ENCODE measurements at regions not wholly inside any gene's neighbourhood (a gene's known extent, or its start where the extent isn't known, plus 50 kb on each side); places are given as distances from the start of the nearest gene placed in this dataset.

GRCh38 chr2:22582107-22582506, 802.9 kb upstream of the KLHL29 start:
- Histone ChIP-seq H3K9me3 (peaks cover 5% of the 10 kb centered on the region), H3K27ac (no peak overlapping the region), H3K4me3 (no peak overlapping the region), H3K4me1 (no peaks in the 10 kb centered on the region), H3K27me3 (no peaks in the 10 kb centered on the region), H3K36me3 (no peaks in the 10 kb centered on the region)
- TF ChIP-seq CTCF (IDR thresholded peaks at IDR 0.05) (no peak), POLR2AphosphoS5 (IDR thresholded peaks at IDR 0.05; ENCODE audit: insufficient read depth in 1 of 2, low read depth in 1 of 2) (no peak), POLR2A (IDR thresholded peaks at IDR 0.05) (no peak)
- no peak for DNase-seq (ENCODE audit: extremely low spot score in 2 of 2)
- intact Hi-C loops (cut with DNase I), result no loop called here

GRCh38 chr2:22596306-22596705, 788.7 kb upstream of the KLHL29 start:
- Histone ChIP-seq H3K9me3 (no peaks in the 10 kb centered on the region), H3K36me3 (no peaks in the 10 kb centered on the region), H3K27ac (no peak overlapping the region), H3K4me1 (no peaks in the 10 kb centered on the region), H3K27me3 (no peaks in the 10 kb centered on the region), H3K4me3 (no peak overlapping the region)
- no peak for TF ChIP-seq POLR2AphosphoS5 (IDR thresholded peaks at IDR 0.05; ENCODE audit: insufficient read depth in 1 of 2, low read depth in 1 of 2)
- no peak for TF ChIP-seq POLR2A (IDR thresholded peaks at IDR 0.05)
- no peak for TF ChIP-seq CTCF (IDR thresholded peaks at IDR 0.05)
- intact Hi-C loops (cut with DNase I), result no loop called here
- DNase-seq (ENCODE audit: extremely low spot score in 2 of 2), result no peak

GRCh38 chr2:22600156-22600555, 784.8 kb upstream of the KLHL29 start:
- TF ChIP-seq POLR2AphosphoS5 (IDR thresholded peaks at IDR 0.05; ENCODE audit: insufficient read depth in 1 of 2, low read depth in 1 of 2), result no peak
- TF ChIP-seq POLR2A (IDR thresholded peaks at IDR 0.05), result no peak
- TF ChIP-seq CTCF (IDR thresholded peaks at IDR 0.05), result no peak
- H3K27ac ChIP-seq, result no peak overlapping the region
- intact Hi-C loops (cut with DNase I), result no loop called here
- H3K4me3 ChIP-seq, result no peak overlapping the region
- no peak for DNase-seq (ENCODE audit: extremely low spot score in 2 of 2)
- H3K9me3 ChIP-seq, result no peaks in the 10 kb centered on the region
- H3K36me3 ChIP-seq, result no peaks in the 10 kb centered on the region
- H3K27me3 ChIP-seq, result no peaks in the 10 kb centered on the region
- no peaks in the 10 kb centered on the region for H3K4me1 ChIP-seq

- Histone ChIP-seq H3K27ac (no peak overlapping the region), H3K4me1 (no peaks in the 10 kb centered on the region), H3K9me3 (no peaks in the 10 kb centered on the region), H3K36me3 (no peaks in the 10 kb centered on the region), H3K27me3 (no peaks in the 10 kb centered on the region), H3K4me3 (no peak overlapping the region)
- DNase-seq (ENCODE audit: extremely low spot score in 2 of 2), result no peak
- TF ChIP-seq POLR2A (IDR thresholded peaks at IDR 0.05), result no peak
- no peak for TF ChIP-seq CTCF (IDR thresholded peaks at IDR 0.05)
- no peak for TF ChIP-seq POLR2AphosphoS5 (IDR thresholded peaks at IDR 0.05; ENCODE audit: insufficient read depth in 1 of 2, low read depth in 1 of 2)
- intact Hi-C loops (cut with DNase I), result no loop called here
Measured at GRCh38 chr2:22600999-22601398, 784.0 kb upstream of the KLHL29 start.

- H3K27ac ChIP-seq, result no peak overlapping the region
- no peaks in the 10 kb centered on the region for H3K27me3 ChIP-seq
- DNase-seq (ENCODE audit: extremely low spot score in 2 of 2), result no peak
- no peak overlapping the region for H3K4me3 ChIP-seq
- H3K36me3 ChIP-seq, result no peaks in the 10 kb centered on the region
- no peaks in the 10 kb centered on the region for H3K4me1 ChIP-seq
- H3K9me3 ChIP-seq, result no peaks in the 10 kb centered on the region
- intact Hi-C loops (cut with DNase I), result no loop called here
- no peak for TF ChIP-seq POLR2AphosphoS5 (IDR thresholded peaks at IDR 0.05; ENCODE audit: insufficient read depth in 1 of 2, low read depth in 1 of 2)
- no peak for TF ChIP-seq POLR2A (IDR thresholded peaks at IDR 0.05)
- TF ChIP-seq CTCF (IDR thresholded peaks at IDR 0.05), result no peak
Measured at GRCh38 chr2:22604136-22604535, 780.8 kb upstream of the KLHL29 start.

Data from vagina (tissue), 2 donors.